Vagina (tissue), 2 donors: ENCODE measurements at regions not wholly inside any gene's neighbourhood (a gene's known extent, or its start where the extent isn't known, plus 50 kb on each side); places are given as distances from the start of the nearest gene placed in this dataset.

Experiments
- POLR2AphosphoS5 ChIP-seq, 2 donors: sonication (generic); formaldehyde crosslinking; IDR thresholded peaks; one replicate each; pipeline ENCODE4 v1.9.0; 2017; ENCODE audit warnings: antibody characterized with exemption in 2 of 2, mild to moderate bottlenecking in 2 of 2, low read depth in 1 of 2; ENCODE audit not compliant: insufficient read depth in 1 of 2
- TF ChIP-seq, protein P1 (sequence below), 3 experiments: fragments of 450-650 bp in 2 of 3; fragments of 200-600 bp in 1 of 3; sonication (generic) in 1 of 3; IDR thresholded peaks; one replicate each; pipeline ENCODE4 v1.5.1; 2017 to 2019; ENCODE audit warnings: antibody characterized with exemption in 3 of 3, mild to moderate bottlenecking in 2 of 3, moderate library complexity in 2 of 3

DNA sequence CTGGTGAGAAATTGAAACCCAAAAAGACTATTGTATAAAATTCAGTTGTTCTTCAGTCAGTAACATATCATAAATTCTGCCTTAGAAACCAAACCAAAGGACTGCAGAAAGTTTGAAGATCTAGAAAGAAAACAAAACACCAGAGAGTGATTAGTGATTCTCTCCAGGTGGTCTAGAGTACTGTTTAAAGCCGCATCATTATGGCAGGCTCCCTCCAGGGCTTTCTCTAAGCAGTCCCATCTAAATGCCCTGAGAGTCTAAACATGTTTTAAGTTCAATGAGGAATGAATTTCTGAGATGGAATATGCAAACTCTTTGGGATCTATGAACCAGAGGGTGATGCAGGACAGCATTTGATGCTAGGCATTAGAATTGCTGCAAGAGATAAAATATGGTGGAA lies 100.9 kb upstream of the ST6GALNAC5 start:
- TF ChIP-seq, protein P1, sequence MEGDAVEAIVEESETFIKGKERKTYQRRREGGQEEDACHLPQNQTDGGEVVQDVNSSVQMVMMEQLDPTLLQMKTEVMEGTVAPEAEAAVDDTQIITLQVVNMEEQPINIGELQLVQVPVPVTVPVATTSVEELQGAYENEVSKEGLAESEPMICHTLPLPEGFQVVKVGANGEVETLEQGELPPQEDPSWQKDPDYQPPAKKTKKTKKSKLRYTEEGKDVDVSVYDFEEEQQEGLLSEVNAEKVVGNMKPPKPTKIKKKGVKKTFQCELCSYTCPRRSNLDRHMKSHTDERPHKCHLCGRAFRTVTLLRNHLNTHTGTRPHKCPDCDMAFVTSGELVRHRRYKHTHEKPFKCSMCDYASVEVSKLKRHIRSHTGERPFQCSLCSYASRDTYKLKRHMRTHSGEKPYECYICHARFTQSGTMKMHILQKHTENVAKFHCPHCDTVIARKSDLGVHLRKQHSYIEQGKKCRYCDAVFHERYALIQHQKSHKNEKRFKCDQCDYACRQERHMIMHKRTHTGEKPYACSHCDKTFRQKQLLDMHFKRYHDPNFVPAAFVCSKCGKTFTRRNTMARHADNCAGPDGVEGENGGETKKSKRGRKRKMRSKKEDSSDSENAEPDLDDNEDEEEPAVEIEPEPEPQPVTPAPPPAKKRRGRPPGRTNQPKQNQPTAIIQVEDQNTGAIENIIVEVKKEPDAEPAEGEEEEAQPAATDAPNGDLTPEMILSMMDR (IDR thresholded peaks at IDR 0.05): no peak
- no peak for TF ChIP-seq POLR2AphosphoS5 (IDR thresholded peaks at IDR 0.05; ENCODE audit: insufficient read depth in 1 of 2, low read depth in 1 of 2)
